Esophagus mucosa (tissue), 1 donor: ENCODE measurements at regions not wholly inside any gene's neighbourhood (a gene's known extent, or its start where the extent isn't known, plus 50 kb on each side); places are given as distances from the start of the nearest gene placed in this dataset.
"Not testable (repeated sequence)": the region's sequence is repeated elsewhere in the genome, so short reads cannot be mapped to it uniquely, and the experiment has no call there.

Source experiments
- ATAC-seq: fragments of 200-7000 bp; cut with Tn5 transposase; one replicate; pipeline ENCODE4 v1.9.1; 2020
- donor health status: DM: yes; HTN: yes; CAD: no.

GRCh38 chr2:138221358-138221757, 257.1 kb downstream of the HNMT start:
- no peak for ATAC-seq

GRCh38 chr2:138223319-138223718, 259.0 kb downstream of the HNMT start:
- ATAC-seq, result no peak

GRCh38 chr2:138227195-138227594, 262.9 kb downstream of the HNMT start:
- no peak for ATAC-seq

GRCh38 chr2:138228101-138228500, 263.8 kb downstream of the HNMT start:
- ATAC-seq, result no peak

- ATAC-seq, result no peak
These were observed 267.3 kb upstream of the SPOPL start for GRCh38 chr2:138234265-138234664.

GRCh38 chr2:138235041-138235440, 266.5 kb upstream of the SPOPL start:
- ATAC-seq, result no peak

- no peak for ATAC-seq
These were observed 265.4 kb upstream of the SPOPL start for GRCh38 chr2:138236142-138236541.

GRCh38 chr2:138237667-138238384, 263.7 kb upstream of the SPOPL start:
- no peak for ATAC-seq

GRCh38 chr2:138238908-138239307, 262.7 kb upstream of the SPOPL start:
- no peak for ATAC-seq

GRCh38 chr2:138239902-138240491, 261.6 kb upstream of the SPOPL start:
- no peak for ATAC-seq

- ATAC-seq, result no peak
These were observed 258.2 kb upstream of the SPOPL start for GRCh38 chr2:138243372-138243771.

- ATAC-seq, result no peak
These were observed 257.1 kb upstream of the SPOPL start for GRCh38 chr2:138244501-138244925.

GRCh38 chr2:138245310-138245709, 256.3 kb upstream of the SPOPL start:
- ATAC-seq, result no peak

- no peak for ATAC-seq
These were observed 254.3 kb upstream of the SPOPL start for GRCh38 chr2:138247302-138247701.

- no peak for ATAC-seq
These were observed 252.4 kb upstream of the SPOPL start for GRCh38 chr2:138249207-138249606.

- ATAC-seq, result not testable (repeated sequence)
These were observed 250.7 kb upstream of the SPOPL start for GRCh38 chr2:138250843-138251320.

- ATAC-seq, result no peak
These were observed 249.0 kb upstream of the SPOPL start for GRCh38 chr2:138252587-138252986.

- ATAC-seq, result no peak
These were observed 245.9 kb upstream of the SPOPL start for GRCh38 chr2:138255670-138256069.

GRCh38 chr2:138267161-138267901, 234.2 kb upstream of the SPOPL start:
- ATAC-seq, result no peak

GRCh38 chr2:138267902-138268254, 233.7 kb upstream of the SPOPL start:
- ATAC-seq, result no peak

GRCh38 chr2:138269765-138270164, 231.8 kb upstream of the SPOPL start:
- ATAC-seq, result no peak

GRCh38 chr2:138271467-138271866, 230.1 kb upstream of the SPOPL start:
- ATAC-seq, result no peak

GRCh38 chr2:138272524-138273195, 228.9 kb upstream of the SPOPL start:
- ATAC-seq, result no peak
